Mammary epithelial cell (primary cell): ENCODE measurements at regions not wholly inside any gene's neighbourhood (a gene's known extent, or its start where the extent isn't known, plus 50 kb on each side); places are given as distances from the start of the nearest gene placed in this dataset.

Source experiments
- EZH2 ChIP-seq: IDR thresholded peaks from 2 replicates; pipeline ENCODE4 v1.6.1; 2012; ENCODE audit warnings: low read length, inconsistent platforms, borderline replicate concordance
- TF ChIP-seq, protein P1 (sequence below), 2 donors: IDR thresholded peaks in 1 of 2; conservative IDR thresholded peaks in 1 of 2; 2 replicates each; pipeline ENCODE4 v1.5.1; 2011 to 2012; ENCODE audit warnings: inconsistent platforms in 2 of 2, low read length in 2 of 2, mild to moderate bottlenecking in 2 of 2, control low read depth in 1 of 2, low read depth in 1 of 2; ENCODE audit not compliant: insufficient read depth in 1 of 2; ENCODE audit errors: extremely low read depth in 1 of 2

- TF ChIP-seq, protein P1, sequence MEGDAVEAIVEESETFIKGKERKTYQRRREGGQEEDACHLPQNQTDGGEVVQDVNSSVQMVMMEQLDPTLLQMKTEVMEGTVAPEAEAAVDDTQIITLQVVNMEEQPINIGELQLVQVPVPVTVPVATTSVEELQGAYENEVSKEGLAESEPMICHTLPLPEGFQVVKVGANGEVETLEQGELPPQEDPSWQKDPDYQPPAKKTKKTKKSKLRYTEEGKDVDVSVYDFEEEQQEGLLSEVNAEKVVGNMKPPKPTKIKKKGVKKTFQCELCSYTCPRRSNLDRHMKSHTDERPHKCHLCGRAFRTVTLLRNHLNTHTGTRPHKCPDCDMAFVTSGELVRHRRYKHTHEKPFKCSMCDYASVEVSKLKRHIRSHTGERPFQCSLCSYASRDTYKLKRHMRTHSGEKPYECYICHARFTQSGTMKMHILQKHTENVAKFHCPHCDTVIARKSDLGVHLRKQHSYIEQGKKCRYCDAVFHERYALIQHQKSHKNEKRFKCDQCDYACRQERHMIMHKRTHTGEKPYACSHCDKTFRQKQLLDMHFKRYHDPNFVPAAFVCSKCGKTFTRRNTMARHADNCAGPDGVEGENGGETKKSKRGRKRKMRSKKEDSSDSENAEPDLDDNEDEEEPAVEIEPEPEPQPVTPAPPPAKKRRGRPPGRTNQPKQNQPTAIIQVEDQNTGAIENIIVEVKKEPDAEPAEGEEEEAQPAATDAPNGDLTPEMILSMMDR (conservative IDR thresholded peaks at IDR 0.05 in 1 of 2, IDR thresholded peaks at IDR 0.05 in 1 of 2; ENCODE audit: extremely low read depth in 1 of 2, insufficient read depth in 1 of 2, low read depth in 1 of 2, low read length in 2 of 2): peak in 1 of 2 donors; percentile 33
- TF ChIP-seq EZH2: no peak
These were observed 548.5 kb upstream of the GRAMD2B start for GRCh38 chr5:125874717-125875116.
